Neural progenitor cell (in vitro differentiated cells): ENCODE measurements at regions not wholly inside any gene's neighbourhood (a gene's known extent, or its start where the extent isn't known, plus 50 kb on each side); places are given as distances from the start of the nearest gene placed in this dataset.

Experiments
- EZH2 ChIP-seq: fragments of 200-600 bp; sonication (generic); IDR thresholded peaks from 2 replicates; pipeline ENCODE4 v1.6.1; 2017; ENCODE audit warnings: antibody characterized with exemption, mild to moderate bottlenecking, moderate library complexity
- EZH2phosphoT487 ChIP-seq: fragments of 200-600 bp; sonication (generic); IDR thresholded peaks from 2 replicates; pipeline ENCODE4 v1.6.1; 2017; ENCODE audit warnings: antibody characterized with exemption
- TF ChIP-seq, protein P1 (sequence below): fragments of 200-600 bp; sonication (generic); IDR thresholded peaks from 2 replicates; pipeline ENCODE4 v1.5.1; 2017; ENCODE audit warnings: antibody characterized with exemption, mild to moderate bottlenecking

DNA sequence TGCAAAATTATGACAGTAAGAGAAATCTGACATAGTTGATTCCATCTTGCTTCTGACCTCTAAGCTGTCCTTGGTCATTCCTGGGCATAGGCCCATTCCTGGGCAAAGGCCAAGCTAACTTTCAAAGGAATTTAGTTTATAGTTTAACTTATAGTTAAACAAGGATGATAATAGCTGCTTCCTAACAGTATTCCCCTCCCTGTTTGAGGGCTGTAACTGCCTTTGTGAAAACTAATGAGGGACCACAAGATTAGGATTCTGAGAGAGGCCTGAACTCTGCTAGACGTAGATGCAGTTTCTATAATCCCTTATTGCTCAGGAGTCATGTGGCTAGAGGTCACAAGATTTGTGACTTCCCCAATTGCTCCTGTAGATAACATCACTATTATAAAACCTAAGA, 80.2 kb upstream of the ASIC2 start:
- TF ChIP-seq, protein P1, sequence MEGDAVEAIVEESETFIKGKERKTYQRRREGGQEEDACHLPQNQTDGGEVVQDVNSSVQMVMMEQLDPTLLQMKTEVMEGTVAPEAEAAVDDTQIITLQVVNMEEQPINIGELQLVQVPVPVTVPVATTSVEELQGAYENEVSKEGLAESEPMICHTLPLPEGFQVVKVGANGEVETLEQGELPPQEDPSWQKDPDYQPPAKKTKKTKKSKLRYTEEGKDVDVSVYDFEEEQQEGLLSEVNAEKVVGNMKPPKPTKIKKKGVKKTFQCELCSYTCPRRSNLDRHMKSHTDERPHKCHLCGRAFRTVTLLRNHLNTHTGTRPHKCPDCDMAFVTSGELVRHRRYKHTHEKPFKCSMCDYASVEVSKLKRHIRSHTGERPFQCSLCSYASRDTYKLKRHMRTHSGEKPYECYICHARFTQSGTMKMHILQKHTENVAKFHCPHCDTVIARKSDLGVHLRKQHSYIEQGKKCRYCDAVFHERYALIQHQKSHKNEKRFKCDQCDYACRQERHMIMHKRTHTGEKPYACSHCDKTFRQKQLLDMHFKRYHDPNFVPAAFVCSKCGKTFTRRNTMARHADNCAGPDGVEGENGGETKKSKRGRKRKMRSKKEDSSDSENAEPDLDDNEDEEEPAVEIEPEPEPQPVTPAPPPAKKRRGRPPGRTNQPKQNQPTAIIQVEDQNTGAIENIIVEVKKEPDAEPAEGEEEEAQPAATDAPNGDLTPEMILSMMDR: no peak
- TF ChIP-seq EZH2phosphoT487: no peak
- no peak for TF ChIP-seq EZH2
